ENCODE measurements at regions not wholly inside any gene's neighbourhood (a gene's known extent, or its start where the extent isn't known, plus 50 kb on each side); places are given as distances from the start of the nearest gene placed in this dataset.
A peak's percentile ranks its signal among the peaks of the same experiment; 100 is the strongest.

GRCh38 chr10:2844925-2845324 is 222.4 kb upstream of the PFKP start:
- no peaks in the 10 kb centered on the region for H3K4me1 ChIP-seq (ENCODE audit: control insufficient read depth, insufficient read depth, low read length)
- TF ChIP-seq ZNF792 (tag by site-specific recombination; IDR thresholded peaks at IDR 0.05) (no peak), ZNF398 (tag by site-specific recombination; IDR thresholded peaks at IDR 0.05) (no peak), AEBP2 (tag by site-specific recombination; IDR thresholded peaks at IDR 0.05; ENCODE audit: borderline replicate concordance) (no peak), ZNF629 (tag by site-specific recombination; IDR thresholded peaks at IDR 0.05) (no peak), ZBTB20 (tag by site-specific recombination; IDR thresholded peaks at IDR 0.05) (no peak)
- no peaks in the 10 kb centered on the region for H3K9me3 ChIP-seq (ENCODE audit: control insufficient read depth, insufficient read depth, low read depth, low read length)
- ChIA-PET POLR2A (interaction anchor here (0.5 kb wide), 1 partner anchor 223 kb away, joined by 4 read pairs; the partner anchor contains the start of gene PFKP), CTCF (no interaction called here)
- no peak overlapping the region for H3K27ac ChIP-seq (ENCODE audit: extremely low read depth, low read depth, low read length)
- H3K4me3 ChIP-seq (ENCODE audit: low read depth, low read length), result no peak overlapping the region
- no peaks in the 10 kb centered on the region for H3K36me3 ChIP-seq (ENCODE audit: control insufficient read depth in 2 of 2, insufficient read depth in 1 of 2, low read length in 2 of 2)

DNA sequence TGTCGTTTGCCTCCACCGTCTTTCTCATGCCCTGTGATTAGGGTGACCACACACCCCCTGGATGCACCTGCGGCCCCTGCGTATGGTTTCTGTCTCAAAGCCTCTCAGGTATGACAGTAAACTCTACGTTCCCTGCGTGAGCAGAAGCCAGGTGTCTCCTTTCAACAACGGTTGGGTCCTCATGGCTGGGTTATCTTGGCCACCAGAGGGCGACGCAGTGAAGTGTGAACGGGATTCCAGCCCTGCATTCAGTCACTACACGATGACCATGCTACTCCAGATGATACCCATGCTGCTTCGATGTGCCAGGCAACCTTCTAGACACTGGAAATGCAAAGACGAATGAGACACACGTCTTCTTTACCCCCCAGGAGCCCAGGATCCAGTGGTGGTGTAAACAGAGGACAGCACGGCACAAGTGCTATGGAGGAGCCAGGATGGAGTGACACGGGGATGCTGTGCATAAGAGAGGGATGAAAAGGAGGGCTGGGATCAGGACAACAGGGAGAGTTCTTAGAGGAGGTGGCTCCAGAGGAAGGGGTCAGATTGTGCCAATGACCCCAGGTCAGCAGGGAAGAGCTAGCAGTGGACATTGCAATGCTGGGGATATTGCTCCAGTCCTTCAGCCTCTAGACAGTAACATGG is 228.1 kb upstream of the PFKP start:
- Histone ChIP-seq H3K4me1 (ENCODE audit: control insufficient read depth, insufficient read depth, low read length) (no peaks in the 10 kb centered on the region), H3K27ac (ENCODE audit: extremely low read depth, low read depth, low read length) (no peak overlapping the region), H3K9me3 (ENCODE audit: control insufficient read depth, insufficient read depth, low read depth, low read length) (no peaks in the 10 kb centered on the region), H3K36me3 (ENCODE audit: control insufficient read depth in 2 of 2, insufficient read depth in 1 of 2, low read length in 2 of 2) (no peaks in the 10 kb centered on the region), H3K4me3 (ENCODE audit: low read depth, low read length) (no peak overlapping the region)
- ChIA-PET CTCF (interaction anchor here (0.6 to 1.5 kb wide), 12 partner anchors 9 to 236 kb away, joined by 3 to 7 read pairs (median 3); no protein-coding TSS in a partner anchor), POLR2A (no interaction called here)
- TF ChIP-seq ZNF18 (tag by site-specific recombination; IDR thresholded peaks at IDR 0.05), result peak; percentile 90
- TF ChIP-seq ZNF654 (tag by site-specific recombination; IDR thresholded peaks at IDR 0.05; ENCODE audit: low read depth), result peak; percentile 53
- TF ChIP-seq BCL11B (tag by site-specific recombination; IDR thresholded peaks at IDR 0.05; ENCODE audit: low read depth), result no peak

GRCh38 chr10:2837674-2838073 is 229.7 kb upstream of the PFKP start:
- H3K4me3 ChIP-seq (ENCODE audit: low read depth, low read length), result no peak overlapping the region
- no peaks in the 10 kb centered on the region for H3K9me3 ChIP-seq (ENCODE audit: control insufficient read depth, insufficient read depth, low read depth, low read length)
- no peaks in the 10 kb centered on the region for H3K4me1 ChIP-seq (ENCODE audit: control insufficient read depth, insufficient read depth, low read length)
- POLR2A ChIA-PET, result no interaction called here
- CTCF ChIA-PET, result interaction anchor here (1.2 to 1.5 kb wide), 3 partner anchors 15 to 218 kb away, joined by 3 to 5 read pairs (median 3); no protein-coding TSS in a partner anchor
- H3K36me3 ChIP-seq (ENCODE audit: control insufficient read depth in 2 of 2, insufficient read depth in 1 of 2, low read length in 2 of 2), result no peaks in the 10 kb centered on the region
- no peak overlapping the region for H3K27ac ChIP-seq (ENCODE audit: extremely low read depth, low read depth, low read length)
- TF ChIP-seq AEBP2 (tag by site-specific recombination; IDR thresholded peaks at IDR 0.05; ENCODE audit: borderline replicate concordance) (no peak), ZNF677 (tag by site-specific recombination; IDR thresholded peaks at IDR 0.05) (no peak), ATF2 (tag by site-specific recombination; IDR thresholded peaks at IDR 0.05; ENCODE audit: low read depth) (no peak), ZNF239 (tag by site-specific recombination; IDR thresholded peaks at IDR 0.05) (no peak), ZNF571 (tag by site-specific recombination; IDR thresholded peaks at IDR 0.05) (no peak), ZNF837 (tag by site-specific recombination; IDR thresholded peaks at IDR 0.05) (no peak), ZSCAN5A (tag by site-specific recombination; IDR thresholded peaks at IDR 0.05) (no peak), BCL11B (tag by site-specific recombination; IDR thresholded peaks at IDR 0.05; ENCODE audit: low read depth) (no peak), REST (tag by site-specific recombination; IDR thresholded peaks at IDR 0.05) (no peak), ZNF548 (tag by site-specific recombination; IDR thresholded peaks at IDR 0.05) (no peak)
